ENCODE measurements at regions not wholly inside any gene's neighbourhood (a gene's known extent, or its start where the extent isn't known, plus 50 kb on each side); places are given as distances from the start of the nearest gene placed in this dataset.
"Not testable (repeated sequence)": the region's sequence is repeated elsewhere in the genome, so short reads cannot be mapped to it uniquely, and the experiment has no call there.

DNA sequence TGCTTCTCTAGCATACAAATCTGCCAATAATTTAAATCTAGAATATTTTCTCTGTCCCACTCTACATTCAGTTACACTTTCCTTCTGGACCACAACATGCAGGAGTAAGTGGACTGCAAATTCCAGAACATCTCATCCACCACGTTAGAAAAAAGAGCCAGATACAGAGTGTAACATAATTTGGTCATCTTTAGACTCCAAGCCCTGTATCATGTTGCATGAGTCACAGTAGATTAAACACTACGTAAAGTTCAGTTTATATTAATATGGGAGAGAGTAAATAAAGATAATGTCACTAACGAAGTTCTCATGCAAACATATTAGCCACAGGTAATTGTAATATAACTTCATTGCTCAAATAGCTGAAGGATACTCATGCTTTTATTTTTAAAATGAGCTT is 327.0 kb downstream of the C6orf118 start:
- WGBS = 81% methylated on average over 3 of the region's 3 CpGs
- Histone ChIP-seq H3K27me3 (no peaks in the 10 kb centered on the region), H3K36me3 (no peaks in the 10 kb centered on the region), H3K27ac (no peak overlapping the region), H3K4me3 (no peak overlapping the region), H3K4me1 (no peaks in the 10 kb centered on the region), H3K9me3 (no peaks in the 10 kb centered on the region)
- DNase-seq (ENCODE audit: low spot score in 2 of 2) = no peak
- TF ChIP-seq POLR2AphosphoS5 (IDR thresholded peaks at IDR 0.05) = no peak
- no peak for TF ChIP-seq EP300 (IDR thresholded peaks at IDR 0.05)
- TF ChIP-seq CTCF (IDR thresholded peaks at IDR 0.05) = no peak
- TF ChIP-seq POLR2A (IDR thresholded peaks at IDR 0.05) = no peak

DNA sequence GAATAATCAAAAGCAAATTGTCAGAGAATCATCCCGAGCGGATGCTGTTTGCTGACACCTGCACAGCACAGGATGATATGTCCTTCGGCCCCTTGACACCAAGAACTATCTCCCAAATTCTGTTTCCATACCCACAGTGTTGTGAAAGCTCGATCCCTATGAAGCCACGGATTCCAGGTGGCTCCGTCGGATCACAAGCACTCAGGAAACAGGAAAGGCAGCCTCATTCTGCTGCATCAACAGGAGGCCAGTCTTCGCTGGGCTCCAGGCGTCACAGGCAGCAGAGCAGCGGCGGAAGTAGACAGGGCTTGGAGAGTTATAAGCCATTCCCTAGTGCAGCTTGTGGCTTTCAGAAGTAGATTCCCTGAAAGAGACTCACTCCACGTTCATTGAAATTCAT is 342.3 kb downstream of the C6orf118 start:
- no peaks in the 10 kb centered on the region for H3K36me3 ChIP-seq
- H3K27me3 ChIP-seq = no peaks in the 10 kb centered on the region
- H3K9me3 ChIP-seq = peaks cover 7% of the 10 kb centered on the region
- no peak overlapping the region for H3K4me3 ChIP-seq
- no peak for DNase-seq (ENCODE audit: low spot score in 2 of 2)
- H3K27ac ChIP-seq = no peak overlapping the region
- TF ChIP-seq CTCF (IDR thresholded peaks at IDR 0.05) (no peak), EP300 (IDR thresholded peaks at IDR 0.05) (no peak), POLR2A (IDR thresholded peaks at IDR 0.05) (no peak), POLR2AphosphoS5 (IDR thresholded peaks at IDR 0.05) (no peak)
- 69% methylated on average over 12 of the region's 12 CpGs for whole genome bisulfite sequencing
- no peaks in the 10 kb centered on the region for H3K4me1 ChIP-seq

- 60% methylated on average over 1 of the region's 1 CpG for WGBS
- peaks cover 11% of the 10 kb centered on the region for H3K9me3 ChIP-seq
- no peak for TF ChIP-seq EP300 (IDR thresholded peaks at IDR 0.05)
- no peaks in the 10 kb centered on the region for H3K27me3 ChIP-seq
- H3K4me3 ChIP-seq = no peak overlapping the region
- H3K36me3 ChIP-seq = no peaks in the 10 kb centered on the region
- no peaks in the 10 kb centered on the region for H3K4me1 ChIP-seq
- DNase-seq (ENCODE audit: low spot score in 2 of 2) = no peak
- no peak overlapping the region for H3K27ac ChIP-seq
Measured at GRCh38 chr6:164962805-164963204, 346.6 kb downstream of the C6orf118 start.

DNA sequence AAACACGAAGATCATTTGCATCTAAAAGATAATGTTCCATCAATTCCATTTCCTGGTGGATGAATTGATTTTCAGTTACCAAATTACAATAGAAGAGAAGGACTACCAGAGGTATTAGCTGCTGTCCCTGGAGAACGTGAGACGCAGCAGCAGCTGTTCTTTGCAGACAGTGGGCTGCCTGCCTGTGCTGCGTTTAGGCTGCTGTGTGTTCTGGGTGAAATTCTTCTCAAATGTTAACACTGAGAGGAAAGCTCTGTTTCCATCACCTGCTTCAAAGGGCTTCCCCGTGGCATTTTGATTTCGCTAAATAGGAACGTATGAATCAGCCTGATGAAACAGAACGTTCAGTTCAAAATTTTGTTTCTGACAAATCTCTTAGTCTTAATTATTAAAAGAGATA is 362.2 kb downstream of the C6orf118 start:
- TF ChIP-seq CTCF (IDR thresholded peaks at IDR 0.05) = no peak
- no peak for TF ChIP-seq EP300 (IDR thresholded peaks at IDR 0.05)
- no peak for TF ChIP-seq POLR2A (IDR thresholded peaks at IDR 0.05)
- no peak for TF ChIP-seq POLR2AphosphoS5 (IDR thresholded peaks at IDR 0.05)
- Histone ChIP-seq H3K36me3 (no peaks in the 10 kb centered on the region), H3K4me3 (no peak overlapping the region), H3K27ac (no peak overlapping the region), H3K9me3 (no peaks in the 10 kb centered on the region), H3K27me3 (no peaks in the 10 kb centered on the region), H3K4me1 (no peaks in the 10 kb centered on the region)
- no peak for DNase-seq (ENCODE audit: low spot score in 2 of 2)
- 56% methylated on average over 8 of the region's 8 CpGs for WGBS

GRCh38 chr6:164942271-164942670 is 367.1 kb downstream of the C6orf118 start:
- Histone ChIP-seq H3K4me3 (no peak overlapping the region), H3K27ac (no peak overlapping the region), H3K36me3 (no peaks in the 10 kb centered on the region), H3K4me1 (no peaks in the 10 kb centered on the region), H3K27me3 (no peaks in the 10 kb centered on the region), H3K9me3 (no peaks in the 10 kb centered on the region)
- DNase-seq (ENCODE audit: low spot score in 2 of 2) = no peak
- no peak for TF ChIP-seq CTCF (IDR thresholded peaks at IDR 0.05)
- no peak for TF ChIP-seq EP300 (IDR thresholded peaks at IDR 0.05)
- TF ChIP-seq POLR2A (IDR thresholded peaks at IDR 0.05) = no peak
- no peak for TF ChIP-seq POLR2AphosphoS5 (IDR thresholded peaks at IDR 0.05)
- 83% methylated on average over 1 of the region's 1 CpG for WGBS

GRCh38 chr6:164933238-164933794 is 376.1 kb downstream of the C6orf118 start:
- 100% methylated on average over 3 of the region's 28 CpGs for whole genome bisulfite sequencing
- not testable (repeated sequence) for H3K9me3 ChIP-seq; H3K27me3 ChIP-seq; H3K4me3 ChIP-seq; H3K36me3 ChIP-seq; H3K27ac ChIP-seq; DNase-seq (ENCODE audit: low spot score in 2 of 2); H3K4me1 ChIP-seq
